HL-60 (cell line): ENCODE measurements at regions not wholly inside any gene's neighbourhood (a gene's known extent, or its start where the extent isn't known, plus 50 kb on each side); places are given as distances from the start of the nearest gene placed in this dataset.

Source experiments
- POLR2AphosphoS5 ChIP-seq: IDR thresholded peaks from 2 replicates; pipeline ENCODE4 v1.6.1; 2012; ENCODE audit warnings: low read depth
- SPI1 ChIP-seq: IDR thresholded peaks from 2 replicates; pipeline ENCODE4 v1.6.1; 2012; ENCODE audit warnings: low read depth, mild to moderate bottlenecking, borderline replicate concordance
- TF ChIP-seq, protein P1 (sequence below): IDR thresholded peaks from one replicate; pipeline ENCODE4 v1.5.1; 2011; ENCODE audit warnings: low read length, control low read depth, inconsistent platforms; ENCODE audit not compliant: insufficient read depth
- TF ChIP-seq, protein P2 (sequence below): IDR thresholded peaks from 2 replicates; pipeline ENCODE4 v1.6.1; 2012; ENCODE audit warnings: low read depth; ENCODE audit not compliant: insufficient replicate concordance

DNA sequence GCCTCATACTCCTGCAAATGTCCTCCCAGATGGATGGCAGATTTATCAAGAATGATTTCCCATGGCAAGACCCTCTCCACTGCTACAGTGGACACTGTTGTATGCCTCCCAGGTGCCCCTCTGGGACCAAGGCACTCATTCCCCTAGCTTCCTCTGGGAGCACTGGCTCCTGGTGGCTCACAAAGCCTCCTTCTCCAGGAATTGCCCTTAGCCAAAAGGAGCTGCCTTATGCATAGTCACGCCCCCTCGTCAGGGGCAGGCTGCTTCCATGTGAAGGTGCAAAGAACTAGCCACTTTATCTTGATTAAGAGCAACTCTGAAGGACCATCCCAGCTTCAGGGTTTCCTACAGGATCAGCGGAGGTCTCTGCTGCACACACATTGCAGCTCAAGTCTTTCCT lies 358.1 kb downstream of the CDK5RAP2 start:
- TF ChIP-seq, protein P1, sequence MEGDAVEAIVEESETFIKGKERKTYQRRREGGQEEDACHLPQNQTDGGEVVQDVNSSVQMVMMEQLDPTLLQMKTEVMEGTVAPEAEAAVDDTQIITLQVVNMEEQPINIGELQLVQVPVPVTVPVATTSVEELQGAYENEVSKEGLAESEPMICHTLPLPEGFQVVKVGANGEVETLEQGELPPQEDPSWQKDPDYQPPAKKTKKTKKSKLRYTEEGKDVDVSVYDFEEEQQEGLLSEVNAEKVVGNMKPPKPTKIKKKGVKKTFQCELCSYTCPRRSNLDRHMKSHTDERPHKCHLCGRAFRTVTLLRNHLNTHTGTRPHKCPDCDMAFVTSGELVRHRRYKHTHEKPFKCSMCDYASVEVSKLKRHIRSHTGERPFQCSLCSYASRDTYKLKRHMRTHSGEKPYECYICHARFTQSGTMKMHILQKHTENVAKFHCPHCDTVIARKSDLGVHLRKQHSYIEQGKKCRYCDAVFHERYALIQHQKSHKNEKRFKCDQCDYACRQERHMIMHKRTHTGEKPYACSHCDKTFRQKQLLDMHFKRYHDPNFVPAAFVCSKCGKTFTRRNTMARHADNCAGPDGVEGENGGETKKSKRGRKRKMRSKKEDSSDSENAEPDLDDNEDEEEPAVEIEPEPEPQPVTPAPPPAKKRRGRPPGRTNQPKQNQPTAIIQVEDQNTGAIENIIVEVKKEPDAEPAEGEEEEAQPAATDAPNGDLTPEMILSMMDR, result no peak
- TF ChIP-seq, protein P2, sequence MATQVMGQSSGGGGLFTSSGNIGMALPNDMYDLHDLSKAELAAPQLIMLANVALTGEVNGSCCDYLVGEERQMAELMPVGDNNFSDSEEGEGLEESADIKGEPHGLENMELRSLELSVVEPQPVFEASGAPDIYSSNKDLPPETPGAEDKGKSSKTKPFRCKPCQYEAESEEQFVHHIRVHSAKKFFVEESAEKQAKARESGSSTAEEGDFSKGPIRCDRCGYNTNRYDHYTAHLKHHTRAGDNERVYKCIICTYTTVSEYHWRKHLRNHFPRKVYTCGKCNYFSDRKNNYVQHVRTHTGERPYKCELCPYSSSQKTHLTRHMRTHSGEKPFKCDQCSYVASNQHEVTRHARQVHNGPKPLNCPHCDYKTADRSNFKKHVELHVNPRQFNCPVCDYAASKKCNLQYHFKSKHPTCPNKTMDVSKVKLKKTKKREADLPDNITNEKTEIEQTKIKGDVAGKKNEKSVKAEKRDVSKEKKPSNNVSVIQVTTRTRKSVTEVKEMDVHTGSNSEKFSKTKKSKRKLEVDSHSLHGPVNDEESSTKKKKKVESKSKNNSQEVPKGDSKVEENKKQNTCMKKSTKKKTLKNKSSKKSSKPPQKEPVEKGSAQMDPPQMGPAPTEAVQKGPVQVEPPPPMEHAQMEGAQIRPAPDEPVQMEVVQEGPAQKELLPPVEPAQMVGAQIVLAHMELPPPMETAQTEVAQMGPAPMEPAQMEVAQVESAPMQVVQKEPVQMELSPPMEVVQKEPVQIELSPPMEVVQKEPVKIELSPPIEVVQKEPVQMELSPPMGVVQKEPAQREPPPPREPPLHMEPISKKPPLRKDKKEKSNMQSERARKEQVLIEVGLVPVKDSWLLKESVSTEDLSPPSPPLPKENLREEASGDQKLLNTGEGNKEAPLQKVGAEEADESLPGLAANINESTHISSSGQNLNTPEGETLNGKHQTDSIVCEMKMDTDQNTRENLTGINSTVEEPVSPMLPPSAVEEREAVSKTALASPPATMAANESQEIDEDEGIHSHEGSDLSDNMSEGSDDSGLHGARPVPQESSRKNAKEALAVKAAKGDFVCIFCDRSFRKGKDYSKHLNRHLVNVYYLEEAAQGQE, result no peak
- TF ChIP-seq POLR2AphosphoS5 (no peak), SPI1 (no peak)
